Stimulated activated naive CD4-positive, alpha-beta T cell (primary cell): ENCODE measurements at regions not wholly inside any gene's neighbourhood (a gene's known extent, or its start where the extent isn't known, plus 50 kb on each side); places are given as distances from the start of the nearest gene placed in this dataset.
"Not testable (repeated sequence)": the region's sequence is repeated elsewhere in the genome, so short reads cannot be mapped to it uniquely, and the experiment has no call there.

Experiments
- DNase-seq, 6 experiments: peaks; one replicate each; lab custom pipeline; 2025; lab: John Stamatoyannopoulos, UW

DNA sequence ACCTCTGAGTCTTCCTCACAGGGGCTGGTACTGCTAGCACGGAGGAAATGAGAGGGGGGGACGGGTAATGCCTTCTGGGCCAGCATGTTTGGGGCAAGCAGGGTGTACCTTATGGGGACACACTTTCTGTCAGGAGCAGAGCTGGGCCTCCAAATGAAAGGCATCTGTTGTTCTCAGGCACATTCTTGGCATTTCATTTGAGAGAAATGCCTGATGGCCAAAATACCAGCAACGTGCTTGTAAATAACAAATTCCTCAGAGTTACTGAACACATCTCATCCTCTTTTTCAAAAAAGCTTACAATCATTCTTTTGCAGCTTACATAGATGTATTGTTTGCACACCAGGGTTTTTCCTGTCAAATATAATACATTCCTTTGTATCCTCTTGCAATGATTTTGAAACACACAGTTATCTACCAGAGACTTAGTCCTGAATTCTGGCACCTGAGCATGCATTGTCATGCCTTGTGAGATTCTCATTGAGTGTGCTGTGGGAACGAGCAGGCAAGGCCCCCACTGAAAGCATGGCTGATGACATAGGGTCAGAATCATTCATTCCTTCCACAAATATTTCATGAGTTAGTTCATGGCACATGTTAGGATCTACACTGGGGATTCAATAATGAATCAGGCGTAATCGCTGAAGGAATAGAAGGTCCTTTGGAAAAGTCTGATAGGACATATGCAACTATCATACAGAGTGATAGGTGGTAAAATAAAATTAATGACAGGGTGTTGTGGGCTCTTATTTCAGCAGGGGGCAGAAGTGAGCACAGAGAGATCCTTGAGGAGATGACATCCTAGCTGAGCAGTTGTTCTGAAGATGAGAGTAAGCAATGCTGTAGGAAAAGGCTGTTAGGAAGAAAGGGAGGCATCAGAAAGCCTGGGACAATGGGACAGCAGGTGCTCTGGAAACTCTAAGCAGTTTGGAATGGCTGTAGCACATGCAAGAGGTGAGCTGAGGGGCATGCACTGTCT, 260.9 kb upstream of the TUT7 start:
- DNase-seq, result no peak

DNA sequence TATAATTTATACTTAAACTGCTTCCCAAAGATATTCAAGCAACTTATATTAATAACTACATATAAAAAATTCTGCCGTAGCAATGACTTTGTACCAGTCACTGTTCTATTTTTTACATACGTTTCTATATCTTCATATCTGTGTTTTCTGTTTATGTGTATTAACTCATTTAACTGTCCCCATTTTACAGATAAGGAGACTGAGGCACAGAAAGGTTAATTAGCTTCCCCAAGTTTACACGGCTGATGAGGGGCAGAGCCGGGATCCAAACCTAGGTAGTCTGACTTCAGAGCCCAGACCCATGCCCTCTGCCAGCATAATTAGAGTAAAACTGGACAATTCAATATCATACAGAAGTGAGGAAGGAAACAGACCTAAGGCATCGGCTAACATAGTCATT, 259.7 kb upstream of the TUT7 start:
- DNase-seq, result no peak

- DNase-seq, result not testable (repeated sequence)
Measured at GRCh38 chr9:86611534-86611933, 257.3 kb upstream of the TUT7 start.

DNA sequence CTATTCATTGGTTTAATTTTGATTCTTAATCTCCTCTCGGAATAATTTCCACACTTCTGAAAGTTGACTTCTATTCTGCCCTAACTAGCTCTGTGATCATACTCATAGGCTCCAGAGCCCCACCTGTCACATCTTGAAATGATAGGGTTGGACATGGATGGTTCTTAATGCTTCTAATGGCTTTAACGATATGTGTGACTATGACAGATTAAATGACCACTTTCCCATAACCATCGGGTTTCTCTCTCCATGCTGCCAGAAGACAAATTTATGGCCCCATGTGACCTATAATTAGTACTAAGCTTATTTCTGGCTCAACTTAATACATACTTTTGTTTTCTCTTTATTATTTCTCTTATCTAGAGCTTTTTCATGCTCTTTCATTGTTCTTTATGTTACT, 251.1 kb upstream of the TUT7 start:
- DNase-seq, result no peak

DNA sequence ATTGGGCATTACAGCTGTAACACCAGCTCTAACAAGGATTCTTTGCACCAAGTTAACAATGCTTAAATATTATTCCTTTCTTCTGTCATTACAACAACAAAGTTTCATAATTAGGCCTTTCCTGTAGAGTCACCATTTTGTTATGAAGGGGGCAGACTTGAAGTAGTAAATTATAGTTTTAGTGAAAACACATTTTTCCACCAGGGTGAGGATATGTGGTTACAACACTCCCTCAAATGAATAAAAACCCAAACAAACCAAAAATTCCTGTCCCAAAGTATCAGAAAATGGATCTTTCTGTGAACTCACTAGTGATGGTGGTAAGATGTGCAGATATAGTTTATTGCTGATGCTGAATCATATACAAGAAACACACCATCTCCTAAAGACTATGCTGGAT, 250.5 kb upstream of the TUT7 start:
- DNase-seq, result no peak

GRCh38 chr9:86602715-86603114, 248.5 kb upstream of the TUT7 start:
- no peak for DNase-seq

- DNase-seq, result no peak
Measured at GRCh38 chr9:86601697-86602096, 247.5 kb upstream of the TUT7 start.

DNA sequence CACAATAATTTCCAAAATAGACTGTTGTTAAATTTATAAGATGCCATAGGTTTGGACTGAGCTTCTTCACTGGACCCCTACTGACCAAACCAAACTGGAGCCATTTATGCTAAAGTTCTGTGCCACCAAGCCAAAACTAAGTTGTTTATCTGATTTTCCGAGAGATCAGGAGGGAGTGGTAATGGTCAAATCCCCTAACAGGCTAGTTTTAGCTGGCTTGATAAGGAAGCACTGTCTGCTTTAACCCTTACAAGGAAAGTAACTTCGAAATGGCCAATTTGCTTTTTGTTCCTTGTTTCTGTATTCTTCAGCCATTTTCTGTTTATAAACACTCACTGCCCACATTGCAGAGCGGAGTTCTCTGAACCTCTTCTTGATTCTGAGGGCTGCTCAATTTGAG, 246.8 kb upstream of the TUT7 start:
- DNase-seq, result no peak

- no peak for DNase-seq
Measured at GRCh38 chr9:86600291-86600690, 246.1 kb upstream of the TUT7 start.

DNA sequence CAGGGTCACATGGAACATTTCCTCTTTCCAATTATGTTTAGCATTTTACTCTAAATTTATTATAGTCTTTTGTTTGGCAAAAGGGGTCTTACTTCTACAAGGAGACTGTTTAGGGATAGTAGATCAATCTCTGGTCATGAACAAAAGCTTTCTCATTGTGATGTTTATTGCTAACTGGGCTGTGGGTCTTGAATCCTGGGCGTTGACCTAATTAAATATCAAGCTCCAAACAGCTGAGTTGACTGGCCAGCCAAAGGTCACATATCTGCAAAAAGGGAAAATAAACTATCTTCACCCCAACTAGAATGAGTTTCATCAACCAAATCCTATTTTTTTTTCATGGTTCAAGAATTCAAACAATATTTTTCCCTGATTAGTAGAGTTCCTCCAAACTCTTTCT, 245.4 kb upstream of the TUT7 start:
- DNase-seq, result no peak

DNA sequence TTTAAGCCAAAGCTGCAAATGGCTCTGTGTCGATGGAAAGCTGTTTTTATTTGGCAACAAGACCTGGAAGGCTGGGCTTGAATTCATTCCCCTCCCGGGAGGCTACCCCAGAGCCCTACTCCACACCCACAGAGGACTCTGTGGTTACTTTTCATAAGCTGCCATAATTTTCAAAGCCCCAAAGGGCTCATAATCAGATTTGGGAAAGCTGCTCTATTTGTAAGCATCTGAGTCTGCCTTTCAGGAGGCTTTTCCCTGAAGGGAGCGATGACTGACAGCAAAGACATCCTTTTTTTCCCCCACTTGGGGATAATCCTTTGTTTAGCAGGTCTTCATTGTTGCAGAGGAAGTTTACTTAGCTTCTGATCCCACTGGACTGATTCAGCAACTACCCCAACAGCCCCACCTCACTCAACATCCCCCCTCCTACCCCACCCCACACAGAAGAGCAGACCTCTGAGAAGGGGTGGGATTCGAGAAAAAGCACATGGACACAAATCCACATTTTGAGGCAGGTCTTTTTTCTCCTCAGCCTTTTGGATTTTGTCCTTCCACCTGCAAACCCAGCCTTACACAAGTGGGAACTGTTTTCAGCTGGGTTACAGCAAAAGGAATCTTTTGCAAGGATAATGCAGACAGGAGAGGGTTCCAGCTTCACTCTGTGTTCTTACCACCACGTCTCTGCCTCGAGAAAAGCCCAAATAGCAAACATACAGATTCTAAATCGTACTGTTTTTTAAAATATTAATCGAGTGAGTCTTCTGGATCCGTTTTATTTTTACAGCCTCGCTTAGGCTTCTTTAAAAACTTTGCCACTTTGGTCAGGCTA, 244.4 kb upstream of the TUT7 start:
- no peak for DNase-seq

DNA sequence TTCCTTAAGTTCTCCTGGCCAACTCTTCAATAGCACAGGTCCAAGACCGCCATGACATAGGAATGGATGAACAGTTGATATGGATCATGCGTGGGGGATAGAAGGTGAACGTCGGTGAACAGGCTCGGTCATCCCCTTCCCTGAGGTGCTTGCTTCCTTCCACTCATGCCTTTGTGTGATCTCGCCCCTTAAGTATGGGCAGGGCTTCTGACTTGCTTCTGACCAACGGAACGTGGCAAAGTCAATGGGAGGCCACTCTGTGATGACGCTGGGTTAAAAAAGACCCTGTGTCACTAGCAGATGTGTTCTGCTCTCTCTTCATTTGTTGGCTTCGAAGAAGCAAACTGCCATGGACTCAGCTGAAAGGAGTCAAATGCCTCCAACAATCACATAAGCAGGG, 240.5 kb upstream of the TUT7 start:
- no peak for DNase-seq

DNA sequence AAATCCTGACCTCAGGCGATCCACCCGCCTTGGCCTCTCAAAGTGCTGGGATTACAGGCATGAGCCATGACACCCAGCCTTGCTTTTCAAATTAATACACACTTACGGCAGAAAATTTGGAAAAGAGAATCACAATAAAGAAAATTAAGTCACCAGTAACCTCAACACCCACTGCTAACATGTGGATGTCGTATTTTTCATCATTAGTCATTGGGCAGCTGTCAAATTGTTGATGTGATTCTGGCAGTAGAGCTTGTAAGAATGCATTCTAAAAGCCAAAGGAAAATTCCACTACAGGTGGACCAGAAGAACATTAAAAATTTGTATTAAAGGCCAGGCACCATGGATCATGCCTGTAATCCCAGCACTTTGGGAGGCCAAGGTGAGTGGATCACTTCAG, 237.3 kb upstream of the TUT7 start:
- no peak for DNase-seq

DNA sequence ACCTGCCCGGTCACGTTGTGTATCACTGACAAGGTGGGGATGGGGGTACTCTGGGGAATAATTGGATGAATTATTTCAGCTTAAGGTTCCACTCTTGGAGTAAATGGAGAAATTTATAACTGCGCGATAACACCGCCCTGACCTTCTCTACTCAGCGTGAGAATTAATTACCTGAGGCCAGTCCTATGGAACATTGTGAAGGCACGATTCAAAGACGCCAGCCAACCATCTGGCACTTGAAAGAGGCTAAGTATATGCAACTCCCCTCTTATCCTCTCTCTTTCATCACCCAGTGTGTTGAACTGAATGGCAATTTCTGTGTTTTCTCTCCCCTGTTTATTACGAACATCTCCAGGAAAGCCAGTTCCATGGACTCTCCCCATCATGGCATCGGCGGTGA, 235.5 kb upstream of the TUT7 start:
- DNase-seq, result no peak

DNA sequence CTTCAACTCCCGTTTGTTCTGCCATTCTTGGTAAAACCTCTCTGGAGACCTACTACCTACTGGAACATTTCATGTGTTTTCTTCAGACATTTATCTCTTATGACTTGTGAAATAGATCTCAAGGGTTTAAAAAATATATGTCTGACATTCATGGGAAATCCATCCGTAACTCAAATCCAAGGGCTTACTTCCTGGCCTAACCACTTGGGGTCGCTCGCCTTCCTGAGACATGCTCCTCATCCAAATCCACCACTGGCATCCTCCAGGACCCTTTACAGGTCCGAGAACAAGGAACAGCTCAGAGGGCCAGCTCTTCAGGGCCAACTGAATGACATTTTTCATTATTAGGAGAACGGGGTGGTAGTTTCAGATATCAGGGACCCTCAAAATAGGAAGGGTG, 235.1 kb upstream of the TUT7 start:
- no peak for DNase-seq

DNA sequence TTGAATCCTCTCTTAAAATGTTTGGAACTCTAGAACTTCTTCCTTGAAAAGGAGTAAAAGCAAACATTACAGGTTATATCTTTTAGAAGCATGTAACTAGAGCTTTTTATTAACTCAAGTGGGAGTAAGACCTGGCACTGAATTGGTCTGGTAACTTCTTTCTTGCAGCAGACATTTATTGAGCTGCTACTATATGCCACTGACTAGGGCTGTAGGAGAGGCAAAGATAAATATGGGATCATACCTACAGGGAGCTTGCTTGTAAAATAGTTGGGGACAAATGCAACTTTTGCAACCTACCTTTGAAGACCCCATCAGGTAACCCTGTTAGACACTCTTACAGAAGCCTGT, 231.9 kb upstream of the TUT7 start:
- DNase-seq, result no peak

DNA sequence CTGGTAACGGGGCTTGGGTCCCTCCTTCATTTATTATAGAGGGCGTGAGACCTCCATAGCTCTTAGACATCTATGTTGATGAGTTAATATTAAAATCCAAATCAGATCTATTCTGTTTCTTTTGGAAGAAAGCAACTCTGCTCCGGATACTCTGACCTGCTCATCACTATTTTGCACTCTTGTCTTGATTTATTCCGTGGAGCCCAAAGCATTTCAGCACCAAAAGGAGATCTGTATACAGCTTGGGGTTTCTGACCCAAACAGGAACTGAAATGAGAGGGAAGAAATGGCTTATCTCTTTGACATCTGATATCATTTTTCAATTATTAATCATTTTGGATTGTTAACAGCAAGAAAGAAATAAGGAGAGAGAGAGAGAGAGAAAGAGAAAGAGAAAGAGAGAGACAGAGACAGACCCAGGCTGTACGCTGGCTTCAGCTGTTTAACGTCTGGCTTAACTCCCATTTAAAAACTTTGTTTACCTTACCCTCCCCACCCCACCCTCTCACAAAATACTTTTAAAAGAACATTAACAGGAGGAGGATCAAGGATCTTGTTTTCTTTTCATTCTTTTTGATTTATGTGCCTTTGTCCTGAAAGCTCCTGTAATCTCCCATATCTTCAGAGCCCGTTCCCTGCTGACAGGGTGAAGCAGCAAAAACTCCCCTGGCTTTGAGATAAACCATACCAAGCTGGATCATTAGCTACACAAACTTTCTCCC, 231.4 kb upstream of the TUT7 start:
- no peak for DNase-seq

DNA sequence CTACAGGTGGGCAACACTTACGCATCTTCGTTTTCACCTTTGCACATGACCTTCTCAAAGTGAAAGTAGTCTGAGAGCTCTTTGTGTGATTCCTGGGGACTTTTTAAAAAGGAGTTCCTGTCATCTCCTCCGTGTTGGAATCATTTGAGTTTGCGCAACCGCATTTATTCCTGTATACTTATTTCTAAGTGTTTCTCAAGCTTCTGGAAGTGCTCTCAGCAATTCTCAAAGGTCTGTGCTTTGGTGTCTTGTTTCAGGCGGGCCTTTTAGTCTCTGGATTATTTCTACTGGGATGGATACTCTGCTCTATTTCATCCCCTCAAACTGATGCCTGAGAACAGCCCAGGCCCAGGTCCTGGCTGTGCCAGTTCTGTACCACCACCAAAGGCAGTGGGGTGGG, 226.5 kb upstream of the TUT7 start:
- no peak for DNase-seq

- no peak for DNase-seq
Measured at GRCh38 chr9:86578722-86579121, 224.5 kb upstream of the TUT7 start.

DNA sequence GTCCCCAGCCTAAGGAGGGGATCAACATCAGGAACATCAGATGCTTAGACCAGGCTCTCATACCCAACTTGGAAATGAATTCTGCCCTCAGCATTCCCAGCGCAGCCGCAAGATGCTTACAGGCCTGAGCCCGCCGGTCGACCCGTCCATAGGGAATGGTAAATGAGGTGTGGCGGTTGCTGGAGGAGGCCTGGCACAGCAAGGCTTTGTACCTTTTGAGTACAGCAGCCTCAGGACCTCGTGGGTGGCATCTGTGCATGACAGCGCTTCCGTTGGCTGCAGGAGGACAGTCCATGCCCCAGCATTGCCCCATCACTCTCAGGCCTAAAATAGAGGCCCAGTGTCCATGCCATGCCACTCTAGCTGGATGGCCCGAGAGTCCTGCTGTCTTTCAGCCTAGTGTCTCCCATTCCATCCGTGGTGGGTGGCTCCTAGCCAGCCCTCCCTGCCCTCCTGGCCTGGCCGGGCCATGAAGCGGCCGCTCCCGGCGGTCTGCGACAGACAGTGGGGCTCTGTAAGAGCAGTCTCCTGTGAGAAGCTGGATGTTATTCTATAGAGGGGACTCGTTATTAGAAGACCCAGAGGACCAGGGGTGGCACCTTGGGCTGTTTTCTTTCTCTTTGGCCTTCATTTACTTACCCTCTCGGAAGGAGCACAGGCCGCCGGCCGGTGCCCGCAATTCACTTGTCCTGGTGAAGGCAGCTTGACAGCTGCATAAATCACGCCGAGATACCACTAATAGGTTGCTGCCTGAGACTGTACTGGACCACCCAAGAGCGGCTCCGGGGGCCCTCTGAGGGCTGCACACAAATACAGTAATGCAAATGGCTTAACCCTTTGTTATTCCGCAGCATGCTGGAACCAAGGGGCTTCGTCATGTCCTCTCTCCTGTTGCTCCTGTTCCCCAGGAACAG, 223.5 kb upstream of the TUT7 start:
- DNase-seq, result no peak

- DNase-seq, result no peak
Measured at GRCh38 chr9:86575825-86576525, 221.8 kb upstream of the TUT7 start.
